ENCODE measurements at regions not wholly inside any gene's neighbourhood (a gene's known extent, or its start where the extent isn't known, plus 50 kb on each side); places are given as distances from the start of the nearest gene placed in this dataset.

DNA sequence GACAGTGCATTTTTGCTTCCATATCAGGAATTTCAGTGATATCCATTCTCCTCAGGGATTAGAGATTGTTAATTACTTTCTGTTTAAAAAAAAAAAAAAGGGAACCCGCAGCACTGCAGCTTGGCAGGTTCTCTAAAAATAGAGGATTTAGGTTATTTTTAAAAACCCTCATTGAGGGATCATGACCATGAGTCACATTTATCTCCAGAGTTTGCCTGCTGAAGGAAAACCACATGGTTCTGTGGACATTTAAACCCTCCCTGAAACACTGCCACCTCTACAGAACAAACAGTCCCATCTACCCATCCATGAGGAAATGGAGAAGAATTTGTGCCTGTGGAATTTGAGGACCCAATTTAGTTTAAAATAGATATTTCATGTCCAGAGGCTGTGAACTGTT lies 66.2 kb upstream of the UBE2E1 start:
- Mint-ChIP-seq H3K4me1 (peaks cover 39% of the 10 kb centered on the region), H3K27me3 (ENCODE audit: low read depth) (peaks cover 34% of the 10 kb centered on the region), H3K9me3 (peaks cover 3% of the 10 kb centered on the region), H3K4me3 (no peak overlapping the region), H3K36me3 (no peaks in the 10 kb centered on the region), H3K27ac (no peak overlapping the region)
- no peak for DNase-seq (ENCODE audit: low spot score in 2 of 2, unreplicated experiment in 2 of 2)
- TF ChIP-seq, protein P1, sequence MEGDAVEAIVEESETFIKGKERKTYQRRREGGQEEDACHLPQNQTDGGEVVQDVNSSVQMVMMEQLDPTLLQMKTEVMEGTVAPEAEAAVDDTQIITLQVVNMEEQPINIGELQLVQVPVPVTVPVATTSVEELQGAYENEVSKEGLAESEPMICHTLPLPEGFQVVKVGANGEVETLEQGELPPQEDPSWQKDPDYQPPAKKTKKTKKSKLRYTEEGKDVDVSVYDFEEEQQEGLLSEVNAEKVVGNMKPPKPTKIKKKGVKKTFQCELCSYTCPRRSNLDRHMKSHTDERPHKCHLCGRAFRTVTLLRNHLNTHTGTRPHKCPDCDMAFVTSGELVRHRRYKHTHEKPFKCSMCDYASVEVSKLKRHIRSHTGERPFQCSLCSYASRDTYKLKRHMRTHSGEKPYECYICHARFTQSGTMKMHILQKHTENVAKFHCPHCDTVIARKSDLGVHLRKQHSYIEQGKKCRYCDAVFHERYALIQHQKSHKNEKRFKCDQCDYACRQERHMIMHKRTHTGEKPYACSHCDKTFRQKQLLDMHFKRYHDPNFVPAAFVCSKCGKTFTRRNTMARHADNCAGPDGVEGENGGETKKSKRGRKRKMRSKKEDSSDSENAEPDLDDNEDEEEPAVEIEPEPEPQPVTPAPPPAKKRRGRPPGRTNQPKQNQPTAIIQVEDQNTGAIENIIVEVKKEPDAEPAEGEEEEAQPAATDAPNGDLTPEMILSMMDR (IDR thresholded peaks at IDR 0.05; ENCODE audit: unreplicated experiment) = no peak

DNA sequence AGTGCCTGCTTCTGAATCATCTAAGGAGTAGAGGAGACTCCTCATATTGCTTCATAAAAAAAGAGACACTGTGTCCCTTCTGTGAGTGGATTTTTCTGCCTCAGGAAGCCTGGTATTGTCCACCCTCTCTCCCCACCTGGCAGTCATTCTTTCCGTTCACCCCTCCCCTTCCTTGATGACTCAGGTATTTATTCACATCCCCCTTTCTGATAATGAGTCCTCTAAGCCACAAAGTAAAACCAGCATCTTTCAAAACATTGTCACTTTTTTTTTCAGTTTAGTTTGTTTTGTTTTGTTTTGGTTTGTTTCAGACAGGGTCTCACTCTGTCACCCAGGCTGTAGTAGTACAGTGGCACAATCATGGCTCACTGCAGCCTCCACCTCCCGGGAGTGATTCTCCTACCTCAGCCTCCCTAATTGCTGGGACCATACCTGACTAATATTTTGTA lies 65.2 kb upstream of the UBE2E1 start:
- Mint-ChIP-seq H3K36me3 (no peaks in the 10 kb centered on the region), H3K4me3 (no peak overlapping the region), H3K9me3 (peaks cover 3% of the 10 kb centered on the region), H3K27me3 (ENCODE audit: low read depth) (peaks cover 39% of the 10 kb centered on the region), H3K27ac (no peak overlapping the region), H3K4me1 (peaks cover 29% of the 10 kb centered on the region)
- TF ChIP-seq, protein P1 (IDR thresholded peaks at IDR 0.05; ENCODE audit: unreplicated experiment) = no peak
- no peak for DNase-seq (ENCODE audit: low spot score in 2 of 2, unreplicated experiment in 2 of 2)

DNA sequence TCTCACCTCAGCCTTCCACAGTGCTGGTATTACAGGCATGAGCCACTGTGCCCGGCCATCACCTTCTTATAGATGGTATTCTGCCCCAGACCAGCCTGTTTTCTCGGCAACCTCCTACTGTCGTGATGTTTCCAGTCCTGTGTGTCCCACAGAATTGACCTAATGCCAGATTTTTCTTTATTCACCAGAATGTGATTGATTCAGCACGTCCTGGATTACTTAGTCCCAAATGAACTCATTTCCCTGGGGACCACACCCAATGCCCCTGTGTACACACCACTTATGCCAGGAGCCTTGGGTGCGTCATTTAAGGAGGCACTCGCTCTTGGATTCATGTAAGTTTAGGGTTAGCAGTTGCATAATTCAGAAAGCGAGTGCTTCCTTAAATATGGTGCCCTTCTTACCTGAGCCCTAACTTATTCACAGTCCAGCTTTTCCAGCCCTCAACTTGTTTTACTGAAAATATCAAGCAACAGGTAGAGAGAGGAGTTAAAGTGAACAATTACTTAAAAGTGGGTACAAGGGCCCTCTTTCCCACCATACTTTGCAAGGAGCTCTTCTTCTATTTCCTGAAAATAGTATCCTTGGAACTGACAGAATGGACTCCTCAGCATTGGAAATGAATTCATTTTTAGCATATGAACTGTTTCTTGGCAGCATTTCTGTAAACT lies 64.6 kb upstream of the UBE2E1 start:
- TF ChIP-seq, protein P1 (IDR thresholded peaks at IDR 0.05; ENCODE audit: unreplicated experiment) = no peak
- peaks cover 39% of the 10 kb centered on the region for H3K27me3 Mint-ChIP-seq (ENCODE audit: low read depth)
- no peak for DNase-seq (ENCODE audit: low spot score in 2 of 2, unreplicated experiment in 2 of 2)
- no peaks in the 10 kb centered on the region for H3K36me3 Mint-ChIP-seq
- no peak overlapping the region for H3K27ac Mint-ChIP-seq
- no peak overlapping the region for H3K4me3 Mint-ChIP-seq
- H3K4me1 Mint-ChIP-seq = peaks cover 22% of the 10 kb centered on the region
- H3K9me3 Mint-ChIP-seq = peaks cover 3% of the 10 kb centered on the region

DNA sequence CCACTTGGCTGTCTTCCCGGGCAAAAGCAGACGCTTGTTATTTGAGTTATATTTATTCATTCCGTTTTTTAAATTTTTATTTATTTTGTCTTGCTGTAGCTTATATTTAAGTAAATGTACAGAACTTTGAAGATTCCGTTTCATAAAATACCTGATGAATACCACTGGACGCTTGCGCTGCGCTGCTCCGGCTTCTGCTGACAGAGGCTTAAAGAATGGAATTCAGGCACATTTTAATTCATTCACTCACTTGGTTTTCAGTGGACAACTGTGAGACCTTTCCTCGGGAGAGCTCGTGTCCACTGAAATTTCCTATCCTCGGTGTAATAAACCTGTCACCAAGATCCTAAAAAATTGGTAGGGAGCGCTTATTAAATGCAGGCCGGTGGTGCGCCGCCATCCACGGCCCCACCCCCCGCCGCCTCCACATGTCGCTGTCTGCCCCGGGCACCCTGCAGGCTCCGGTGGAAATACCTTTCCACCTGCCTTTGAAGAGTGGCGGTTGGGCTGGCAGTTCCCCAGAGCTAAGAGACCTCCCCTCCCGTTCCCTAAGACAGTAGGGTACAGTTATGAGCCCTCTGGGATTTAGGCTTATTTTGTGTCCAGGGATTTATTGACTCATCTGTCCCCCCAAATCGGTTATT lies 62.5 kb upstream of the UBE2E1 start:
- H3K36me3 Mint-ChIP-seq = no peaks in the 10 kb centered on the region
- peaks cover 34% of the 10 kb centered on the region for H3K4me1 Mint-ChIP-seq
- TF ChIP-seq, protein P1 (IDR thresholded peaks at IDR 0.05; ENCODE audit: unreplicated experiment) = no peak
- H3K9me3 Mint-ChIP-seq = no peaks in the 10 kb centered on the region
- DNase-seq (ENCODE audit: low spot score in 2 of 2, unreplicated experiment in 2 of 2) = no peak
- H3K4me3 Mint-ChIP-seq = peak overlapping the region; percentile 29
- peaks cover 39% of the 10 kb centered on the region for H3K27me3 Mint-ChIP-seq (ENCODE audit: low read depth)
- H3K27ac Mint-ChIP-seq = no peak overlapping the region

DNA sequence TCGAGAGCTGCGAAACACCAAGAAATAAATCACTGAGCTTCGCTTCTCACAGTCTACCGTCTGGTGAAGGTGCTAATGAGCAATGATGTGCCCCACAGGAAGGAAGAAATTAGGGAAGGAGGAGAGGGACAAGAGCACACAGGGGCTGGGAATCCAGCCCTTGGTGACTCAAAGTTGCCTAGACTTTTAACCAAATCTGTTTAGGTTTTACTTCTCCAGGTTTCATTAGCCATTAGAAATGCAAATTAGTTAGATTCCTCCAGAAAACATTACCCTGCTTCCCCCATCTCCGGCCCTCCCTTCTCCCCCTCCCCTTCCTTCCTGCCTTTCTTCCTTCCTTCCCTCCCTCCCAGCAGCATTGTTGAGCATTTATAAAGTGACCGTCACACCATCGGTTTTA lies 59.3 kb upstream of the UBE2E1 start:
- TF ChIP-seq, protein P1 (IDR thresholded peaks at IDR 0.05; ENCODE audit: unreplicated experiment) = no peak
- DNase-seq (ENCODE audit: low spot score in 2 of 2, unreplicated experiment in 2 of 2) = no peak
- H3K9me3 Mint-ChIP-seq = no peaks in the 10 kb centered on the region
- no peak overlapping the region for H3K4me3 Mint-ChIP-seq
- peaks cover 34% of the 10 kb centered on the region for H3K27me3 Mint-ChIP-seq (ENCODE audit: low read depth)
- peaks cover 37% of the 10 kb centered on the region for H3K4me1 Mint-ChIP-seq
- no peaks in the 10 kb centered on the region for H3K36me3 Mint-ChIP-seq
- H3K27ac Mint-ChIP-seq = no peak overlapping the region

All from mesothelial cell of epicardium (in vitro differentiated cells).